Body of pancreas (tissue), 4 donors: ENCODE measurements at regions not wholly inside any gene's neighbourhood (a gene's known extent, or its start where the extent isn't known, plus 50 kb on each side); places are given as distances from the start of the nearest gene placed in this dataset.

Experiments used
- CTCF ChIP-seq, 7 experiments: fragments of 450-650 bp in 4 of 7; fragments of 200-600 bp in 3 of 7; sonication (generic) in 3 of 7; IDR thresholded peaks; one replicate each; pipeline ENCODE4 v1.5.1; 2016 to 2019; ENCODE audit warnings: antibody characterized with exemption in 7 of 7
- POLR2A ChIP-seq, 3 donors: fragments of 450-650 bp; IDR thresholded peaks; one replicate each; pipeline ENCODE4 v1.6.1; 2016; ENCODE audit warnings: antibody characterized with exemption in 3 of 3, mild to moderate bottlenecking in 2 of 3

- TF ChIP-seq POLR2A (IDR thresholded peaks at IDR 0.05) (no peak), CTCF (IDR thresholded peaks at IDR 0.05) (no peak)
Observed at GRCh38 chr11:109059402-109059801, 362.6 kb upstream of the C11orf87 start.
